Ammon's horn (tissue), 1 donor: ENCODE measurements at regions not wholly inside any gene's neighbourhood (a gene's known extent, or its start where the extent isn't known, plus 50 kb on each side); places are given as distances from the start of the nearest gene placed in this dataset.
A peak's percentile ranks its signal among the peaks of the same experiment; 100 is the strongest.

ENCODE experiments used
- DNase-seq: peaks from one replicate; pipeline ENCODE4 v3.0.0-alpha.2; 2016; ENCODE audit warnings: low spot score

DNA sequence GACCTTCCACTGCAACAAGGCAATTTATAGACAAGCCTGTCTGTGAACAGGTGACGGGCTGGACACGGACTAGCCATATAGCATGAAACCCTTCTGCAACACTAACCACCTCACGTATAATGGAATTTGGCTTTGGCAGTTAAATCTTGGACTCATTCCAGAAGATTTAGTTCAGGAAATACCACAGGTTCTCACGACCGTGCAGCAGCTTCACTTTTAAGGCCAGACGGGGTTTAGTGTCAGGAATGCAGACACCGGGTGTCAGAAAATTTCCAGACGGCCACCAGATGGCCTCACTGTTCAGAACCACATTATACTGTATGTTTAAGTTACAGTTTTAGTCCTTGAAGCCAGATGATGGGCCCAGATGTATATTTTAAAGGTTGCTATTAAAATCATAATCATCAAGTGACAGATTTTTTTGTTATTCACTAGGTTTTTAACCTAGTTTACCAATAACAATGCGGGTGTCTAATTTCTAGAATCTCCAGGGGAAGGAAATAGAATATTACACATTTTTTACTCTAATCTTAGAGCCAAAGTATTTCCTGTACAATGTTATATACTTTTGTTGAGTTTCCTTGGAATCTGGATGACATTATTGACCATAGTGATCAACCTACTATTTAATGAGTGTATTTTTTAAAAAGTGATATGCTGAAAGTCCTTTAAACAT, 90.5 kb upstream of the TMPO start:
- peak; percentile 63 for DNase-seq

GRCh38 chr12:98425859-98426258, 89.5 kb upstream of the TMPO start:
- no peak for DNase-seq

DNA sequence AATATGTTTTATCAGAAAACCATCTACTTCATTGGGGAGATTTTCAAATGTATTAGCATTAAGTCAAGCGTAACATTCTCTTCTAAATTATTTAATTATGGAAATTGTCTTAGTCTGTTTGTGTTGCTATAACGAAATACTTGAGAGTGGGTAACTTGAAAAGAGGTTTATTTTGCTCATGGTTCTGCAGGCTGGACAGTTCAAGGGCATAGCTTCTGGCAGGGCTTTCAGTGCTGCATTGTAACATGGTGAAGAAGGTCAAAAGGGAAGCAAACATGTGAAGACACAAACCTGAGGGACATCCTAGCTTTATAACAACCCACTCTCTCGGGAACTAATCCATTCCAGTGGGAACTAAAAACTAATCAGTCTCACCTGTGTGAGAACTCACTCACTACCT, 84.3 kb upstream of the TMPO start:
- DNase-seq, result no peak

- DNase-seq, result no peak
These were observed 78.2 kb upstream of the TMPO start for GRCh38 chr12:98437166-98437565.

GRCh38 chr12:98437806-98438595, 77.4 kb upstream of the TMPO start:
- DNase-seq, result no peak

DNA sequence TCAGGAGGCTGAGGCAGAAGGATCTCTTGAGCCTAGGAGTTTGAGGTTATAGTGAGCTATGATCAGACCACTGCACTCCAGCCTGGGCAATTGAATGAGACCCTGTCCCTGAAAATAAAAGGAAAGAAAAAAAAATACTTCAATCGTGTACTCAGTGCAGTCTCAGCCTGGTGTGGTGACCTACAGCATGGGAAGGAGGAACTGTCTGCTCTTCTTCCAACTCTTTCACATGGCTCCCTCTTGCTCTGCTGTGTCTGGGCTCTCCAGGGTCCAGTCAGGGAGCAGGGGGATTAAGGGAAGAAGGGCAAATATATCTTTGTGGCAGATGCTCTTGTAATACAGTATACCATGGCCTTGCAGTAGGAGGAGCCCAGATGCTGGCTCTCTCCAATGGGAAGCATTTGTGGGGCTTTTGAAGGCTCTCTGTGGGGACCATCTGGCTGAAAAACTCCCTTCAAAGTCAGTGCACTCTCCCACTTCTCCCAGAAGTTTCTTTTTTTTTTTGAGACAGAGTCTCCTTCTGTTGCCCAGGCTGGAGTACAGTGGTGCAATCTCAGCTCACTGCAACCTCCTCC, 76.6 kb upstream of the TMPO start:
- DNase-seq, result no peak

GRCh38 chr12:98439471-98439951, 75.9 kb upstream of the TMPO start:
- no peak for DNase-seq

DNA sequence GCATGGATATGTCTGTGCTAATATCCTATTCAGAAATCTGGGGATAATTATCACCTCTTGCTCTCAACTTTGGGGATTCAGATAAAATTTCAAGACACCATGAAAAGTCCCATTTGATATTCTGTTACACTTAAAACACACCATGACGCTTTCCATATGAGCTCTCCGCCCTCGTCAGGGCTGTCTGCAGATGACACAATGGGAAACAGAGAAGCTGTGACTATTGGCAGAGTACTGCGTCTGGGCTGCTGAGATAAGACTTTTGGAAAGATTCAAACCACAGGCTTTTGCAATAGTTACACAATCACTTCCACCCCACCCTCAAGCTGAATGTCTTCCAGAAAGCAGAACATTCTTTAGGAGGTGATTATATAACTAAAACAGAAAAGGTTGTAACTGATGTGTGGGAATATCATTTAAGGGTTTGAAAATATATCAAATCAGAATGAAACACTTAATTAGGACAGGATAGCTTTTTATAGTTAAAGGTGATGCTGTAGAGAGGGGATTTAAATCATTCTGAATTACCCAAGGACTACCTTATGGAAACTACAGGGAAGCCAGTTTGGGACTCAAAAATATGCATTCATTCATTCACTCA, 75.3 kb upstream of the TMPO start:
- DNase-seq, result peak; percentile 79

- no peak for DNase-seq
These were observed 69.3 kb upstream of the TMPO start for GRCh38 chr12:98446060-98446459.

GRCh38 chr12:98446682-98447081, 68.7 kb upstream of the TMPO start:
- DNase-seq, result no peak

DNA sequence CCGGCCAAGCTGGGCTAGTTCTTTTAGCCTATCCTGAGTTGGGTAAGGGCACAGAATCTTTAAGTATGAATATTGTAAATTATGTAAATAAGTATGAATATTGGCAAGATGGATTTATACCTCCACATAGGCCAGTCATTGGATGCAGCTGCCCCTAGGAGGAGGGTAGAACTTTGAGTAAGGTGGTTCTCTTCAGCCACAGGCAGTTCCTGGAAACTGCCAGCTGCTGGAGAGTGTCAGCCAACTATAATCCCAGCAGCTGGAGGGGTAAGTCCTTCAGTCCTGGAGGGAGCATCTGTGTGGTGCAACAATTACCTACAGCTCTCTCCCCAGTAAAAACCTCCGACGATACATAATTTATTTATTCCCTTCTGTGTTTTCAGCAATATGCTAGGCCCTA, 65.8 kb upstream of the TMPO start:
- no peak for DNase-seq

- no peak for DNase-seq
These were observed 62.3 kb upstream of the TMPO start for GRCh38 chr12:98453070-98453469.

DNA sequence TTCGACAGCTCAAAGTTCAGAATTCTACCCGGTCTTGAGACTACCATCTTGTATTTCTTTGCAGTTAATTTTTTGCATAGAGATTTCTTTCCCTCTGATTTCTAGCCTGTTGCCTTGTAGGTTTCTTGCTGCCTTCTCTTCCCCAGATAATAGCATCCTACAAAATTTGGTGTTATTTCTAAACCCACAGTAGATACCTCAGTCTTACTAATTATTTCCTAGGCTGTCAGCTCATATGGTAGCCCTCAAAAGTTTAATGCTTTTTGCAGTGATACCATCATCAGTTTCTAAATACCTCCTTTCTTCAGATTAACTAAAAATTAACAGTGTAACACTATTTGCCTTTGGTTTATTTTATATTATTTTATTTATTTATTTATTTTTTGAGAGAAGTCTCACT, 61.9 kb upstream of the TMPO start:
- DNase-seq, result no peak

- DNase-seq, result no peak
These were observed 59.3 kb upstream of the TMPO start for GRCh38 chr12:98456041-98456440.

- peak; percentile 24 for DNase-seq
These were observed 58.5 kb upstream of the TMPO start for GRCh38 chr12:98456576-98457573.

DNA sequence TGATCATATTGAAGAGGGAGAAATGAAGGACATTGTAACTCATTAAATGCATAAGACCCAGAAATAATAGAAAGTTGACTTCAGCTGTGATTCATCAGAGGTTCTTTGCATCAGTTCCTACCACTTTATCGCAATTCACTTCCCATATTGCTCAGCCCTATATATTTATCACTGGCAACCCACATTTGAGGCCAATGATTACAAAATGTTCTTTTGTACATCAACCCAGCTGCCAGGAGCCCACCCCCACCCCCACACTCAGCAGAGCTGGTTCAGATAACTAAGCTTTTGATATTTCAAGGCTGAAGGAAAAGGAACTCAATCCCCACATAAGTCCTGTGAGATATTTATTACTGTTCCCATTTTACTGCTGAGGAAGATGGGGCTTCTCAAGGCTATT, 51.2 kb upstream of the TMPO start:
- no peak for DNase-seq

DNA sequence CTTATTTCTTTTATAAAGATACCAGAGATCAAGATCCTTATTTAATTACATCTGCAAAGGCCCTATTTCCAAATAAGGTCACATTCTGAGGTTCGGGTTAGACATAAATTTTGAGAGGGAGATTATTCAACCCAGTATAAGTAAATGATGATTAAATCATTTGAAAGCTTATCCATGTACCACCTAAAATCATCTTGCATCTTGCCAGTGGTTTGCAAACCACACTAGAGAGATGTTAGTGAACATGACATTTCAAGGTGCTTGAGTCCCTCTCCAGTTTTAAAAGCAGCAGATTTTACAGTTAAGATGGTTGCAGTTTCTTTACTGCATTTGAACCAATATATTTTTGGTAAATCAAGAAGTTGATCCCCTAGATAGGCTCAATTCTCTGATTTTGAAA, 49.9 kb upstream of the TMPO start:
- DNase-seq, result no peak
